ENCODE measurements at regions not wholly inside any gene's neighbourhood (a gene's known extent, or its start where the extent isn't known, plus 50 kb on each side); places are given as distances from the start of the nearest gene placed in this dataset.
"Not testable (repeated sequence)": the region's sequence is repeated elsewhere in the genome, so short reads cannot be mapped to it uniquely, and the experiment has no call there.

DNA sequence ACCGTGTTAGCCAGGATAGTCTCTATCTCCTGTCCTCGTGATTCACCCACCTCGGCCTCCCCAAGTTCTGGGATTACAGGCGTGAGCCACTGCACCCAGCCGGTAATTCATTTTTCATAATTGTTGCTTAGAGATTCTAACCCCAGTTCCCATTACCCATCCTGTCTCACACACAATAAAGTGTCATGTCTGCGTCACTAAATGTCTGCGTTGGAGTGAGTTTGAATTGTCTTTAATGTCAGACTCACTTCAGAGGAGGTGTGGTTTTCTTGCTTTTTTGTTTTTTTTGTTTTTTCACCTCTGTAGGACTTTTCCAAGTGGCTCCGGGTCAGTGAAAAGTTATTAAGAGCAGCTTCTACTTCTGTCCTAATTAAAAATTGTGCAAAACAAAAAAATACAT is 304.5 kb downstream of the CNTNAP3B start:
- TF ChIP-seq, protein P1, sequence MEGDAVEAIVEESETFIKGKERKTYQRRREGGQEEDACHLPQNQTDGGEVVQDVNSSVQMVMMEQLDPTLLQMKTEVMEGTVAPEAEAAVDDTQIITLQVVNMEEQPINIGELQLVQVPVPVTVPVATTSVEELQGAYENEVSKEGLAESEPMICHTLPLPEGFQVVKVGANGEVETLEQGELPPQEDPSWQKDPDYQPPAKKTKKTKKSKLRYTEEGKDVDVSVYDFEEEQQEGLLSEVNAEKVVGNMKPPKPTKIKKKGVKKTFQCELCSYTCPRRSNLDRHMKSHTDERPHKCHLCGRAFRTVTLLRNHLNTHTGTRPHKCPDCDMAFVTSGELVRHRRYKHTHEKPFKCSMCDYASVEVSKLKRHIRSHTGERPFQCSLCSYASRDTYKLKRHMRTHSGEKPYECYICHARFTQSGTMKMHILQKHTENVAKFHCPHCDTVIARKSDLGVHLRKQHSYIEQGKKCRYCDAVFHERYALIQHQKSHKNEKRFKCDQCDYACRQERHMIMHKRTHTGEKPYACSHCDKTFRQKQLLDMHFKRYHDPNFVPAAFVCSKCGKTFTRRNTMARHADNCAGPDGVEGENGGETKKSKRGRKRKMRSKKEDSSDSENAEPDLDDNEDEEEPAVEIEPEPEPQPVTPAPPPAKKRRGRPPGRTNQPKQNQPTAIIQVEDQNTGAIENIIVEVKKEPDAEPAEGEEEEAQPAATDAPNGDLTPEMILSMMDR (IDR thresholded peaks at IDR 0.05): not testable (repeated sequence)
- not testable (repeated sequence) for TF ChIP-seq POLR2A (IDR thresholded peaks at IDR 0.05)
